GM21515 (cell line): ENCODE measurements at regions not wholly inside any gene's neighbourhood (a gene's known extent, or its start where the extent isn't known, plus 50 kb on each side); places are given as distances from the start of the nearest gene placed in this dataset.
A peak's percentile ranks its signal among the peaks of the same experiment; 100 is the strongest.
"Not testable (repeated sequence)": the region's sequence is repeated elsewhere in the genome, so short reads cannot be mapped to it uniquely, and the experiment has no call there.

Experiments used
- ATAC-seq: cut with Tn5 transposase; IDR thresholded peaks from one replicate; pipeline ENCODE4 v1.9.1; 2021; ENCODE audit not compliant: unreplicated experiment

- no peak for ATAC-seq
These were observed 1140.2 kb downstream of the NCAM2 start for GRCh38 chr21:22138297-22139016.

GRCh38 chr21:22145545-22145944 lies 1147.3 kb downstream of the NCAM2 start:
- no peak for ATAC-seq

DNA sequence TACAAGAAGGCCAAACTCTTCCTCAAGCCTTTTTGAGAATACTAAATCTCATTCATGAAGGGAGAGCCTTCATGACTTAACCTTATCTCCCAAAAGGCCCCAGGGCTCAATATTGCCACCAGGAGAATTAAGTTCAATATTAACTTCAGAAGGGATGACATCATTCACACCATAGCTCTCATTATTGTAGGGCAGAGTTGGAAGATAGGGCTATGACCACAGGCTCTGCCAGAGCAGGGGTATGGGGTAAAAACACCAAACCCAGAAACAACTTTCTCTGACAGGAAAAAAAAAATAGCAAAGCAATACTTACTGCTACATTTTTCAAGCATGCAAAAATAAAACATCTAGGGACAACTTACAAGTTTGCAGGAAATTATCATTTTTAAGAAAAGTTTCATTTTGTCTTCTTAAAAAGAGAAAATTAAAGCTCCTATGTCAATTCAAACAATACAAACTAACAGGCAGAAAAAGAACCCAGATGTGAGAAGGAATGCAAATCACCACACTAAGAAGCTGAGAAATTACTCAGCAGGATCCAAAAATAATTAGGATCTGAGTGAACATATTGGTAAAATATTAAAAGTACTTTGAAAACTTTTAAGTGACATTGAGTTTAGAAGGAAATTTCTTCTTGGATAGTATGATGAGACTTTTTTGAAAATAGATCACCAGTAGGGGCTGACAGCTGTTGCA lies 1156.5 kb downstream of the NCAM2 start:
- ATAC-seq = no peak

GRCh38 chr21:22164912-22165311 lies 1166.7 kb downstream of the NCAM2 start:
- no peak for ATAC-seq

GRCh38 chr21:22174746-22175145 lies 1176.5 kb downstream of the NCAM2 start:
- no peak for ATAC-seq

DNA sequence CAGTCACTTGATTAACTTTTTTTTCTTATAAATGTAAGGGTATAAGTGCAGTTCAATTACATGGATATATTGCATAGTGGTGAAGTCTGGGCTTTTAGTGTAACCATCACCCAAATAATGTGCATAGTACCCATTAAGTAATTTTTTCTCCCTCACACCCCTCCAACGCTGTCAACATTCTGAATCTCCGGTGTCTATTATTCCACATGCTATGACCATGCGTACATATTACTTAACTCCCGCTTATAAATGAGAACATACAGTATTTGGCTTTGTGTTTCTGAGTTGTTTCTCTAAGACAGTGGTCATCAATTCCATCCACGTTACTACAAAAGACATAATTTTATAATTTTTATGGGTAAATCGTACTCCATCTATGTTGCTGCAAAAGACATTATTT lies 1191.1 kb downstream of the NCAM2 start:
- ATAC-seq = no peak

- ATAC-seq = no peak
These were observed 1193.4 kb downstream of the NCAM2 start for GRCh38 chr21:22191581-22191980.

GRCh38 chr21:22192766-22193165 lies 1194.6 kb downstream of the NCAM2 start:
- ATAC-seq = no peak

DNA sequence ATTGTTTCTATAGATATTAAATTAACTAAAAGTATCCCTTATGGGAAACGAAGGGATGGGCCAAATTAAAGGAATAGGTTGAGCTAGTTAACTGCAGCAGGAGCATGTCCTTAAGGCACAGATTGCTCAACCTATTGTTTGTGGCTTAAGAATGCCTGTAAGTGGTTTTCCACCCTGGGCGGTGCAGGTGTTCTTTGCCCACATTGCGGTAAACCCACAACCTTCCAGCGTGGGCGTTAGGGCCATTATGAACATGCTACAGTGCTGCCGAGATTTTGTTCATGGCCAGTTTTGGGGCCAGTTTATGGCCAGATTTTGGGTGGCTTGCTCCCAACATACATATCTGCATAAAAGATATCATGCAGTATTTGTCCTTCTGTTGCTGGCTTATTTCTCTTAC lies 1196.8 kb downstream of the NCAM2 start:
- not testable (repeated sequence) for ATAC-seq

- ATAC-seq = no peak
These were observed 1202.3 kb downstream of the NCAM2 start for GRCh38 chr21:22200378-22201092.

DNA sequence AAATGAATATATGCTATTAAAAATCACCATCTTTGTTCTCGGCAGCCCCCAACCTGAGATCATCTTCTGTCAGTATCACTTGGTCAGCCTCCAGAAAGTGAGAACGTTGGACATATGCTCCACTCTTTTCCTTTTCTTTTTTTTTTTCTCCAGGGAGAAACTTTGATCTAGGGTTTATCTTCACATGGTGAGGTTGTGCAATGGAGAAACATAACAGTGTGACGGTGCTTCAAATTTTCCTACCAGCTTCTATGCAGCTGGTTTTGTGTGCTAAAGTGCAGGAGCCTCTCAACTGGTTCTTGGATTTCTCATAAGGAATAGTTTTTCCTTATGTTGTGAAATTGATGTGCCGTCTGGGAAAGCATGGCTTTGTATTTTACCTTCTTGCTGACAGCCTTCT lies 1202.9 kb downstream of the NCAM2 start:
- no peak for ATAC-seq

GRCh38 chr21:22201669-22202068 lies 1203.5 kb downstream of the NCAM2 start:
- ATAC-seq = no peak

GRCh38 chr21:22209304-22209700 lies 1211.1 kb downstream of the NCAM2 start:
- no peak for ATAC-seq

- ATAC-seq = no peak
These were observed 1213.7 kb downstream of the NCAM2 start for GRCh38 chr21:22211943-22212342.

GRCh38 chr21:22223385-22223784 lies 1225.2 kb downstream of the NCAM2 start:
- ATAC-seq = peak; percentile 81

DNA sequence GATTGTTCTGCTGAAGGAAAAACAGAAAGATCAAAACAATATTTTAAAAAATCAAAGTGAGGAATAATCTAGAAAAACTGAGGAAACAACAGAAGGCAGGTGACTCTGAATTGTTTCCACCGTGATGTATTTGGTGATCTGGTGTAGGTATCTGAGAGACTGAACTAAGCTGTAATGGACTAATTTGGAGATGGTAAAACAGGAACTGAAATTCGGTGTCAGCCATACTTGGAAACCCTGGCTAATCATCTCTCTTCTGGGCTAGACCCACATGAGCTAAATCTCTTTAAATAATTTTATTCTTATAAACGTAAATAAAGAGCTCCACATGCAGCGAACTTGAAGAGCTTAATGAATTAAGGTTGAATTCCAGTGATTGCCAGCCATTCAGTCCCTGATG lies 1226.1 kb downstream of the NCAM2 start:
- ATAC-seq = peak; percentile 60

DNA sequence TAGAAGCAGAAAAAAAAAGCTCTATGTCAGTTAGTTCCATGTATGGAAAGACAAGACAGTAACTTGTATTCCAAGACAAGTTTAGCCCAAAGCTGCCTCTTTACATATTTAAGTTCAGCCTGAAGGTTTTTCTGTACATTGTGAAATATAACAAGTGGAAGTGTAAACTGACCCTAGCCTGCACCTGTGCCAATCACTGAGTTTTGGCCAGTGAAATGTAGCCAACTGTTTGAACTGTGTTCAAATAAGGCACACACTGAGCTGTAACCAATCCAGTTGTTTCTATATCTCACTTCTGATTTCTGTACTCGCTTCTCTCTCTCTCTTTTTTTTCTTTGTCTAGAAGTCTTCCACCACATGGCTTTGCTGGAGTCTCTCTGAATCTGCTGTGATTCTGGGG lies 1227.1 kb downstream of the NCAM2 start:
- ATAC-seq = no peak

DNA sequence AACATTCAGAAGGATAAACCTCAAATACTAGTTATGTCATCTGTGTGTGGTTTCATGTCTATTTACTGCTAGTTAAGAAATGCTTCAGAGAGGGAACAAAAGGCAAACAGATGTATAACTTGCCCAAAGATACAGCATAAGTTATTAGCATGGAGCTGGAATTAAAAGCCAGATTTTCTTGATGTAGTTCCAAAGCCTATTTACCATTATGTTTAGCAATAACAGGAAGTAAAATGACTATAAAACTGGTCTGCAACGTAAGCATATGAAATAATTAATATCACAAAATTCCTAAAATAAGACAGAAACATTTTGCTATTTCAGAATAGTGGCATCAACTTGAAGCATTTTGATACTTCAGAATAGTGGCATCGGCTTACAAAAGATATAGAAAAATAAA lies 1232.8 kb downstream of the NCAM2 start:
- no peak for ATAC-seq

- ATAC-seq = no peak
These were observed 1237.8 kb downstream of the NCAM2 start for GRCh38 chr21:22235866-22236590.

DNA sequence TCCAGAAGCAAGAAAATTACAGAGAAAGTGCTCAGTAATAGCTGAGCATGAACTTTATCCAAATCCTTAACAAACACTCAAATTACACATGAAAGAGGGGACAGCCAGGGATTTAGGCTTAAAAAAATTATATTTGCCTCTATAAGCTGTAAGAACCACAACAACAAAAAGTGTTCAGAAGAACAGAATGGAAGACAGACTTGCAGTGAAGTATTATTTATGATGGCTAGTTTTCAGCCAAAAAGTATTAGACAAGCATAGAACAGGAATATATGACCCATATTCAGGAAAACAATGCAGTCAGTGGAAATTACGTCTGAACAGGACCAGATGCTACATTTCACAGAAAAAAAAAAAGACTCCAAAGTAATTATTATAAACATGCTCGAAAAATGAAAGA lies 1246.3 kb downstream of the NCAM2 start:
- ATAC-seq = no peak

DNA sequence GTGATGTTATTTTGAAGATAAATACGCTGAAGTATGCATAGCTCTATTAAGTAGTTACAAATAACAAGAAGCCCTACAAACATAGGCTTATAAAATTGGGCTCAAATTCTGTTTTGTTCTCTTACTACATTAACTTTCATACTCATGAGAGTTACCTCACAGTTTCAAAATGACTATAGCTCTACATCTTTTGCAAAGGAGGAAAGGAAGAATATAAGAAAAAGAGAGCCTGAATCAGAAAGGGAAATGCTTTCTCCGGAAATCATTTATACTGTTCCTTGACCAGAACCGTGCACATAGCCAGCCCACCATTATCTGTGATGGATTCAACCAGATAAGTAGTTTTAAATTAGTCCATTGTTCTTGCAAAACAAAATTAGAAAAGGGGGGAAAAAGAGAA lies 1252.1 kb downstream of the NCAM2 start:
- ATAC-seq = no peak
